ENCODE measurements at regions not wholly inside any gene's neighbourhood (a gene's known extent, or its start where the extent isn't known, plus 50 kb on each side); places are given as distances from the start of the nearest gene placed in this dataset.
"Not testable (repeated sequence)": the region's sequence is repeated elsewhere in the genome, so short reads cannot be mapped to it uniquely, and the experiment has no call there.

DNA sequence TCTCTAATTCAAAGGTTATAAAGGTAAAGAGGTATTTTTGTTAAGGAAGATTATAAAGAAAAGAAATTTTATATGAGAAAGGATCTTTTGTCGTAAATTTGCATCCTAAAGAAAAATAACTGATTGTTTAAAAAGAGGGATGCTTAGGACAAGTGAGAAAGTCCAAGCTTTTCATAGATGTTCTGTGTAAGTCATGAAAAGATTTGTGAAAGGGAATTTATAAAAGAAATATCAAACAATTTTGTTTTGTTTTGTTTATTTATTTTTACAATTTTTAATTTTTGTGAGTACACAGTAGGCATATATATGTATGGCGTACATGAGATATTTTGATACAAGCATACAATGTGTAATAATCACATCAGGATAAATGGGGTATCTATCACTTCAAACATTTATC is 145.2 kb downstream of the ADSS2 start:
- TF ChIP-seq, protein P1, sequence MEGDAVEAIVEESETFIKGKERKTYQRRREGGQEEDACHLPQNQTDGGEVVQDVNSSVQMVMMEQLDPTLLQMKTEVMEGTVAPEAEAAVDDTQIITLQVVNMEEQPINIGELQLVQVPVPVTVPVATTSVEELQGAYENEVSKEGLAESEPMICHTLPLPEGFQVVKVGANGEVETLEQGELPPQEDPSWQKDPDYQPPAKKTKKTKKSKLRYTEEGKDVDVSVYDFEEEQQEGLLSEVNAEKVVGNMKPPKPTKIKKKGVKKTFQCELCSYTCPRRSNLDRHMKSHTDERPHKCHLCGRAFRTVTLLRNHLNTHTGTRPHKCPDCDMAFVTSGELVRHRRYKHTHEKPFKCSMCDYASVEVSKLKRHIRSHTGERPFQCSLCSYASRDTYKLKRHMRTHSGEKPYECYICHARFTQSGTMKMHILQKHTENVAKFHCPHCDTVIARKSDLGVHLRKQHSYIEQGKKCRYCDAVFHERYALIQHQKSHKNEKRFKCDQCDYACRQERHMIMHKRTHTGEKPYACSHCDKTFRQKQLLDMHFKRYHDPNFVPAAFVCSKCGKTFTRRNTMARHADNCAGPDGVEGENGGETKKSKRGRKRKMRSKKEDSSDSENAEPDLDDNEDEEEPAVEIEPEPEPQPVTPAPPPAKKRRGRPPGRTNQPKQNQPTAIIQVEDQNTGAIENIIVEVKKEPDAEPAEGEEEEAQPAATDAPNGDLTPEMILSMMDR (conservative IDR thresholded peaks at IDR 0.05; ENCODE audit: low read length), result no peak
- no peak for TF ChIP-seq EZH2phosphoT487 (IDR thresholded peaks at IDR 0.05; ENCODE audit: borderline replicate concordance)
- Histone ChIP-seq H3K9ac (ENCODE audit: low read depth, low read length, poor library complexity, severe bottlenecking) (no peak overlapping the region), H3K4me2 (ENCODE audit: low read depth, low read length, poor library complexity, severe bottlenecking) (no peak overlapping the region), H3F3A (ENCODE audit: low read depth) (no peaks in the 10 kb centered on the region), H2AFZ (ENCODE audit: low read length) (no peak overlapping the region), H3K9me3 (ENCODE audit: insufficient read depth, low read depth, low read length) (no peaks in the 10 kb centered on the region), H3K9me2 (replicated peaks; ENCODE audit: low read depth, low read length) (no peaks in the 10 kb centered on the region), H3K36me3 (ENCODE audit: insufficient read depth, low read length) (no peaks in the 10 kb centered on the region), H3K4me1 (ENCODE audit: insufficient read depth, low read length, poor library complexity, severe bottlenecking) (no peaks in the 10 kb centered on the region), H3K79me2 (ENCODE audit: insufficient read depth, low read length) (no peaks in the 10 kb centered on the region), H4K20me1 (ENCODE audit: insufficient read depth, low read length, poor library complexity, severe bottlenecking) (no peaks in the 10 kb centered on the region), H3K4me3 (ENCODE audit: low read length, poor library complexity, severe bottlenecking) (no peak overlapping the region), H3K27me3 (ENCODE audit: insufficient read depth, low read length, poor library complexity, severe bottlenecking) (no peaks in the 10 kb centered on the region)

- H3K79me2 ChIP-seq (ENCODE audit: insufficient read depth, low read length); H3K4me3 ChIP-seq (ENCODE audit: low read length, poor library complexity, severe bottlenecking); H3F3A ChIP-seq (ENCODE audit: low read depth); H3K9me2 ChIP-seq (replicated peaks; ENCODE audit: low read depth, low read length); H4K20me1 ChIP-seq (ENCODE audit: insufficient read depth, low read length, poor library complexity, severe bottlenecking); H2AFZ ChIP-seq (ENCODE audit: low read length); H3K27me3 ChIP-seq (ENCODE audit: insufficient read depth, low read length, poor library complexity, severe bottlenecking); H3K4me1 ChIP-seq (ENCODE audit: insufficient read depth, low read length, poor library complexity, severe bottlenecking); H3K4me2 ChIP-seq (ENCODE audit: low read depth, low read length, poor library complexity, severe bottlenecking); H3K9me3 ChIP-seq (ENCODE audit: insufficient read depth, low read depth, low read length); H3K36me3 ChIP-seq (ENCODE audit: insufficient read depth, low read length); H3K9ac ChIP-seq (ENCODE audit: low read depth, low read length, poor library complexity, severe bottlenecking): not testable (repeated sequence)
These were observed 142.5 kb downstream of the ADSS2 start for GRCh38 chr1:244309191-244309590.

- Histone ChIP-seq H3K4me2 (ENCODE audit: low read depth, low read length, poor library complexity, severe bottlenecking) (no peak overlapping the region), H2AFZ (ENCODE audit: low read length) (no peak overlapping the region), H3K4me1 (ENCODE audit: insufficient read depth, low read length, poor library complexity, severe bottlenecking) (no peaks in the 10 kb centered on the region), H3K27me3 (ENCODE audit: insufficient read depth, low read length, poor library complexity, severe bottlenecking) (no peaks in the 10 kb centered on the region), H3K36me3 (ENCODE audit: insufficient read depth, low read length) (no peaks in the 10 kb centered on the region), H3K4me3 (ENCODE audit: low read length, poor library complexity, severe bottlenecking) (no peak overlapping the region), H3K79me2 (ENCODE audit: insufficient read depth, low read length) (no peaks in the 10 kb centered on the region), H4K20me1 (ENCODE audit: insufficient read depth, low read length, poor library complexity, severe bottlenecking) (no peaks in the 10 kb centered on the region), H3K9ac (ENCODE audit: low read depth, low read length, poor library complexity, severe bottlenecking) (no peak overlapping the region), H3F3A (ENCODE audit: low read depth) (no peaks in the 10 kb centered on the region), H3K9me3 (ENCODE audit: insufficient read depth, low read depth, low read length) (no peaks in the 10 kb centered on the region), H3K9me2 (replicated peaks; ENCODE audit: low read depth, low read length) (no peaks in the 10 kb centered on the region)
- no peak for TF ChIP-seq EZH2phosphoT487 (IDR thresholded peaks at IDR 0.05; ENCODE audit: borderline replicate concordance)
- TF ChIP-seq, protein P1 (conservative IDR thresholded peaks at IDR 0.05; ENCODE audit: low read length), result no peak
These were observed 139.8 kb downstream of the ADSS2 start for GRCh38 chr1:244311784-244312532.

GRCh38 chr1:244313346-244313745 is 138.4 kb downstream of the ADSS2 start:
- Histone ChIP-seq H3F3A (ENCODE audit: low read depth) (no peaks in the 10 kb centered on the region), H3K27me3 (ENCODE audit: insufficient read depth, low read length, poor library complexity, severe bottlenecking) (no peaks in the 10 kb centered on the region), H3K9me2 (replicated peaks; ENCODE audit: low read depth, low read length) (no peaks in the 10 kb centered on the region), H3K9ac (ENCODE audit: low read depth, low read length, poor library complexity, severe bottlenecking) (no peak overlapping the region), H2AFZ (ENCODE audit: low read length) (no peak overlapping the region), H3K36me3 (ENCODE audit: insufficient read depth, low read length) (no peaks in the 10 kb centered on the region), H3K79me2 (ENCODE audit: insufficient read depth, low read length) (no peaks in the 10 kb centered on the region), H3K4me1 (ENCODE audit: insufficient read depth, low read length, poor library complexity, severe bottlenecking) (no peaks in the 10 kb centered on the region), H3K4me2 (ENCODE audit: low read depth, low read length, poor library complexity, severe bottlenecking) (no peak overlapping the region), H4K20me1 (ENCODE audit: insufficient read depth, low read length, poor library complexity, severe bottlenecking) (no peaks in the 10 kb centered on the region), H3K9me3 (ENCODE audit: insufficient read depth, low read depth, low read length) (no peaks in the 10 kb centered on the region), H3K4me3 (ENCODE audit: low read length, poor library complexity, severe bottlenecking) (no peak overlapping the region)
- TF ChIP-seq EZH2phosphoT487 (IDR thresholded peaks at IDR 0.05; ENCODE audit: borderline replicate concordance), result no peak
- TF ChIP-seq, protein P1 (conservative IDR thresholded peaks at IDR 0.05; ENCODE audit: low read length), result no peak

All from Loucy (cell line).